NCI-H128 (cell line): ENCODE measurements at regions not wholly inside any gene's neighbourhood (a gene's known extent, or its start where the extent isn't known, plus 50 kb on each side); places are given as distances from the start of the nearest gene placed in this dataset.
"Not testable (repeated sequence)": the region's sequence is repeated elsewhere in the genome, so short reads cannot be mapped to it uniquely, and the experiment has no call there.

Experiments
- DNase-seq: peaks from one replicate; lab custom pipeline; 2025; ENCODE audit not compliant: unreplicated experiment; lab: John Stamatoyannopoulos, UW

- no peak for DNase-seq
Observed at GRCh38 chr1:213572912-213573647, 414.7 kb upstream of the PROX1 start.

DNA sequence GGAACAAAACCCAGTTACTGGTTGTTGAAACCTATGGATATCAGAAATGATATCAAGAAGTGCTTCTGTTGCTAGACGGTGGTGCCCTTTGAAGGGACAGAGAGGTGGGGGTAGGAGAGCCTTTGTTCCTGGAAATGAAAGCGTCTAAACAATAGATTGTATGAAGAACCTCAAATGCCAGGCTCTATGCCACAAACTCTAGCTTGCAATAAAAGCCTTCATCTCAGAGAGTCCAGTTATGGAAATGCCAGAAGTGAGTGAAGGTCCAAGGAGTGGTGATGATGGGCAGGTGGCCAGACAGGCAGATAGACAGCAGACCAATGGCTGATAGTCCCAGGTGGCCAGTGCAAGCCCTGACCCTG lies 414.1 kb upstream of the PROX1 start:
- DNase-seq: no peak

DNA sequence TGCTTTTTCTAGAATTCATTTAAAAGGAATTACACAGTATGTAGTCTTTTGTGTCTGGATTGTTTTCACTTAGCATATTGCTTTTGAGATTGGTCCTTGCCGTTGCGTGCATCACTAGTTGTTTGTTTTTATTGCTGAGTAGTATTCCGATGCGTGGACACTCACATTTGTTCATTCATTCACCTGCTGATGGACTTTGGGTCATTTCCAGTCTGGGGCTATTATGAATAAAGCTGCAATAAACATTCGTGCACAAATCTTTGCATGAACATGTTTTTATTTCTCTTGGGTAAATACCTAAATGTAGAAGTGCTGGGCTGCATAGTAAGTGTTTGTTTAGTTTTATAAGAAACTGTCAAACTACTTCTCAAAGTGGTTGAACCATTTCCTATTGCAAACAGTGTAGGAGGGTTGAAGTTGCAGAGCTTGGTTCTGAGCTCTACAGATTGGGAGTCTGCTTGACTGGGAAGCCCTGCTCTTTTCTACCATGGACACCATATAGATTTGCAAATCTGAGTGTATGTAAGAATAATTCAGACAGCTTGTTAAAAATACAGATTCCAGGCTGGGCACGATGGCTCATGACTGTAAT lies 404.7 kb upstream of the PROX1 start:
- no peak for DNase-seq

GRCh38 chr1:213584272-213584671 lies 403.5 kb upstream of the PROX1 start:
- no peak for DNase-seq

- no peak for DNase-seq
Observed at GRCh38 chr1:213585402-213585801, 402.4 kb upstream of the PROX1 start.

GRCh38 chr1:213585959-213586586 lies 401.7 kb upstream of the PROX1 start:
- no peak for DNase-seq

DNA sequence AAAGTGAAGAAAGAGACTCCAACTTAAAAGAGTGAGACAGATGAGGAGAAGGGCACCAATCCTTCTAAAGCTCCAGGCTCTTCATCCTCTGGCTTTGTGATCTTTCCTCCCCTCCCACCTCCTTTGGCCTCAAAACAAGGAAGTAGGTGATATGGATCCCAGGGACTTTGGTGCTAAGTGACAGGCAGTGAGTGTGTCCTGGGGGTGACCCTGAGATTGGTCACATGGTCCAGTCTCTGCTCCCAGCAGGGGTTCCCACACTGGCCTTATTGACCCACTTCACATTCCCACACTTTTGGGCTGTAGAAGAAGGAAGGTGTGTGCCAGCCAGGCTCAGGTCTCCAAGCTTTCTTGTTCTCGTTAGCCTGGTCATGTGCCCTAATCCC lies 401.2 kb upstream of the PROX1 start:
- DNase-seq: no peak

DNA sequence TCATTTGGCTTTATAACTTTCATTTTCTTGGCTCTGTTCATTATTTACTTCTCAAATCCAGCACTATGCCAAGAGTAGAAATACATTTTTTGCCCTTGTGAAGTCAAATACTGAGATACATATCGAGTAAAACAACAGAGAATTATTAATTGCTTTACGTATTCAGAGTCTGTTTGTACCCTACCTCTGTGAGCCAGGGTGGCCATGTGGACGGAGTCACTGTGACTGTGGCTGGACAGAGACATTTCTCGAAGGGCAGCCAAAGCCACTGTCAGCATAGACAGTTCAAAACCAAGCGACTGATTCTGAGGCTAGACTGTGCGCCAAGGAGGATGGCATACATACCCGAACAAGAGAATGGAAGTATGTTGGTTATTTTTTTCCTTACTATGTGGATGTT lies 391.0 kb upstream of the PROX1 start:
- no peak for DNase-seq

GRCh38 chr1:213598263-213598662 lies 389.5 kb upstream of the PROX1 start:
- DNase-seq: no peak

DNA sequence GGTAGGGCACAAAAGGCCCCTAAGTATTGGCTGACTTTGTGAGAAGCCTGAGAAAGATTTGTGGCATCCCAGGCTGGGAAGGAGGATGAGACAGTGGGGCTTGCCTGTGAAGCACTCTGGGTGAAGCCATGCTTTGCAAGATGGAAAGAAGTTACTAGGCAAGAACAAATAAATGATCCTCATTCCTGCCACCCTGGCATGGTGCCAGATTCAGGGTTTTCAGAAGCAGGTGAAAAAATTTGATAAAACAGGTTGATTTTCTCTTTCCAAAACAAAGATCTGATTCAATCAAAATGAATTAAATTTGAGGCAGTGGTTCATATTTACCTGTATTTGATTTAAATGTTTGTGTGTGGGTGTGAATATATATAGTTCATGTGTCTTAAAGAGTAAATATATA lies 386.9 kb upstream of the PROX1 start:
- no peak for DNase-seq

DNA sequence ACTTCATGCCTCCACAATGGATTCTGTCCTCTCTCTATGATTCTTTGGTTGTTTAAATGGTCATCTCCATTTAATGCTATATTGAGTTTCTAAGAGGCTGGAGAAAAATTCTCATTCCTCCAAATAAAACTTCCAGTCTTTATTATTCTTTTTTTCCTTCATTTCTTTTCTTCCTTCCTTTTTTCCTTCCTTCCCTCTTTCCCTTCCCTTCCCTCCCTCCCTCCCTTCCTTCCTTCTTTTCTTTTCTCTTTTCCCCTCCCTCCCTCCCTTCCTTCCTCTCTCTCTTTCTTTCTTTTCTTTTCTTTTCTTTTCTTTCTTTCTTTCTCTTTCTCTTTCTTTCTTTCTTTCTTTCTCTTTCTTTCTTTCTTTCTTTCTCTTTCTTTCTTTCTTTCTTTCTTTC lies 386.1 kb upstream of the PROX1 start:
- not testable (repeated sequence) for DNase-seq

DNA sequence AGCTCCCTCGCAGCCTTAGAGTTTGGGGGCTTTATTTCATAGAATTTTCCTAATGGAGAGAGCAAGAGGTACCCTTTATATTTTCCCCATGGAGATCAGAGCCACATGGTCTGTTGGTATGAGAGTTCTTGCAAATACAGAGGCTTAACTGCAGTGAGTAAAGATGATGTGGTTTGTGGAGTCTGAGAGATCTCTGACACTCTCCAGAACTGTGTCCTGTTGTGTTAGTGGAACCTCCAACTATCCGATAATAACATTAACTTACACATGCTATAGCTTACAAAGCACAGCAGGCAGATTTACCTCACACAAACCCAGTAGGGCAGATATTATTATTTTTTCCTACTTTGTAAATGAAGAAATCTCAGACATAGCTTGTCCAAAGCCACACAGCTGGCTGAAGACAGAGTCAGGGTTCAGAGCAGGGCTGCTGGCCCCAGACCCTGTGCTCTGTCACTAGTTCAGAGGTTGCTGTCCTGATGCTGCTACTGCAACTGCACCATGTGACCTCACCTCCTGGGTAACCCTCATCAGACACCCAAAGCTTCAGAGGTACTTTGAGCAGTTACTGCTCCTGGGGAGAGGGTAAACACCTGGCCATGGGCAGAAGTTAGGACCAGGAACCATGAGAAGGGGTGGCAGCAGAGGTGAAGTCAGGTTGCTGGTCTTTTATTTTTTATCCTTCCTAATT lies 384.8 kb upstream of the PROX1 start:
- DNase-seq: no peak

GRCh38 chr1:213604477-213604876 lies 383.3 kb upstream of the PROX1 start:
- DNase-seq: no peak

DNA sequence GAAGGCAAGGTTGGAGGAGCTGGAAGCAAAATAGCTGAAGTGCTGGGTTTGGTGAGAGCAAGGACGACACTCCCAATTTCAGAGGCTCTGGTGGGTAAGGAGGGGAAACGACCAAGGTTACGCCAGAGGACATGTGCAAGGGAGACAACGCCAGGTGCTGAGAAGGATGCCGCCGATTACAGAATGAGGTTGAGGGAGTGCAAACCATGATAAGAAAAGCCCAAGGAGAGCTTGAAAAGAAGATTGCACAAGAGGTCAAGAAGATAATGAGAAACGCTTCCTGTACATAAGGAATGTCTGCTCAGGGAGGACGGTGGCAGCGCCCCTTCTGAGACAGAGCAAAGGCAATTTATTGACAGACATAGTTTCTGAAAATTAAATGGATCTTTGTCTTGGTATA lies 382.0 kb upstream of the PROX1 start:
- no peak for DNase-seq

- DNase-seq: no peak
Observed at GRCh38 chr1:213606252-213606820, 381.4 kb upstream of the PROX1 start.

- no peak for DNase-seq
Observed at GRCh38 chr1:213613549-213613948, 374.2 kb upstream of the PROX1 start.

DNA sequence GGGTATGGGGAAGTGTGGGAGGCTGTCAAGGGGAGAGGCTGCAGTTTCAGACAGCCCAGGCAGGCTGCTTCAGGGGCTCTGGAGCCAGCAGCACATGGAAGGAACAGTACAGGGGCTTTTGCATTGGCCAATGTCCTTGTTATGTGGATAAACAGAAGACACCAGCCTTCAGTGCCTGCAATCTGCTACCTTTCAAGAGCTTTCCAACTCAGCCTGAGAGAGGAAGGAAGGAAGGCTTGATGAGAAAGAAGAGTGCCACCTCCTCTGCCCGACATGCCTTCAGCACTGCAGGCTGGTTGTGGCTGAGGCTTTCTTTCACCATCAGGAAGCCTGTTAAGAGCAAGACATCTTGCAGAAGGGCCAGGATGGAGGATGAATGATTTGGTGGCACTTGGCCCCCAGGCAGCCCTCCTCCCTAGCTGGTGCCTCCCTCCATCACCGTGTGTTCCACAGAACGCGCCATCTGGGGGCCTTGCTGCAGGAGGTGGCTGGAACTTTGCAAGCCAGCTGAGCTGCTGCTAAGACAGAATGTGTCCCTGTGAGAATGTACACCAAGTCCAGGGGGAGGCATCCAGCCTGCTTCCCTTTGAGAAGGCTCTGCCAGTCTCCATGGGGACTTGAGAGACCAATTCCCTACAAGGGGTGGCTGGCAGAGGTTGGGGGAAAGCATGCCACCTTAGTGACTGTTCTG lies 372.4 kb upstream of the PROX1 start:
- no peak for DNase-seq

GRCh38 chr1:213617133-213617532 lies 370.6 kb upstream of the PROX1 start:
- DNase-seq: no peak

DNA sequence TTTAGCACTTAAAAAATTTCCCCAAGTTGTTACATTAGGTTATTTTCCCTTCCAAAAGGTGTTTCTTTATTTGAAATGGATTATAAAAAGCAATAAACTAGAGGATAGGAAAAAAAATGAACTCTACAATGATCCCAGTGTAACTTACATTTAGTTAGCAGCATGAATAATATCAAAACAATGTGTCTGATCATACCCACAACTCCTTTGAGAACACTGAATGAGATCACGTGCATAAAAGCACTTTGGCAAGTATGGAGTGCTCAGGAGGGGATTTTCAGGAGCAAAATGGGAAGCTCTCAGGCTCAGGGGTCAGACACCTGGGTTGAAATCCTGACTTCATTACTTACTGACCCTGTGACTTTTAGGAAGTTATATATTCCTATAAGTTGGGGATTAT lies 369.7 kb upstream of the PROX1 start:
- DNase-seq: no peak

- DNase-seq: no peak
Observed at GRCh38 chr1:213619026-213619425, 368.7 kb upstream of the PROX1 start.

- DNase-seq: no peak
Observed at GRCh38 chr1:213621077-213621476, 366.7 kb upstream of the PROX1 start.
